ENCODE measurements at regions not wholly inside any gene's neighbourhood (a gene's known extent, or its start where the extent isn't known, plus 50 kb on each side); places are given as distances from the start of the nearest gene placed in this dataset.

DNA sequence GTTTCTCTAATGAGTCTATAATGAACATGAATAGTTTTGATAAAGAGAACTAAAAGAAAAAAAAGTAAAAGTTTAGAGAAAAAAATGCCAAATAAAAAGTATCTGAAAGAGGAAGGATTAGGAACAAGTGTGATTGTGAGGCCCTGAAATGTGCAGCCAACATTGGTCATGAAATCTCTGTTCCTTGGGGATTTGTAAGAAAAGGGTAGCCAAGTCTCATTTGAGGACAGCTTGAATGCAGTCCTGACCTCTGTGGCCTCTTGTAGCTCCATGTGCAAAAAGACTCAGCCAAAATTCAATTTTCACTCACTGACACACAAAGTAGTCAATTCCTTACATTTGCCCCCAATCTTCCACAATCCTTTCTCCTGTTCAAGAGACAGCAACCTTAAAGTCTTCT lies 167.9 kb downstream of the KLF12 start:
- no peak for DNase-seq (ENCODE audit: low read depth)

DNA sequence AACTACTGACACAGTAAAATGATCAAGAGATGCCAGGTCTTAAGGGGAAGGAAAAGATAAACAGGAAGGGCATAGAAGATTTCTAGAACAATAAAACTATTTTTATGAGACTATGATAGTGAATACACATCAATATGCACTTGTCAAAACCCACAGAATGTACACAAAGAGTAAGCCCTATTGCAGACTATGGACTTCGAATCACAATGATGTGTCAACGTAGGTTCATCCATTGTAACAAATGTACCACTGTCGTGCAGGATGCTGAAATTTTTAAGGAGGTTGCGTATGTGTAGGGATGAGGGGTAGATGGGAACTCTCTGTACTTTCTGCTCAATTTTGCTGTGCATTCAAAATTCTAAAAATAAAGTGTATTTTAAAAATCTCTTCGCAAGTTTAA lies 171.9 kb downstream of the KLF12 start:
- DNase-seq (ENCODE audit: low read depth): no peak

DNA sequence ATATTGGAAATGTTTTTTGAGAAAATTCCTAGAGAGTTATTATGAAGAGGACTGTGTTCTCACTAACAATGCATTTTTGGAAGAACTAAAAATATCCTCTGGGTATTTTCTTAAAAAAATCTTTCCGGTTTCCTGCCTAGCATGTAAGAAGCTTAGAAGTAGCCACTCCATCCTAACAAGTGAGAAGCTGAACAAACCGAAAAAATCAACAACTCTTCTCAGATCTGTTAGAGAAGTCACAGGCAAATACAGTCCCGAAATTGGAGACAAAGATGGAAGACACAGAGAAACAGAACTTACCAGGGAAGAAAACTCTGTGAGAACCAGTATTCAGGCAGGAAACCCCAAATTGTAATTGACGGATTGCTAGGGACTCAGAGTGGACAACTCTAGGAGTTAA lies 173.0 kb downstream of the KLF12 start:
- DNase-seq (ENCODE audit: low read depth): no peak

DNA sequence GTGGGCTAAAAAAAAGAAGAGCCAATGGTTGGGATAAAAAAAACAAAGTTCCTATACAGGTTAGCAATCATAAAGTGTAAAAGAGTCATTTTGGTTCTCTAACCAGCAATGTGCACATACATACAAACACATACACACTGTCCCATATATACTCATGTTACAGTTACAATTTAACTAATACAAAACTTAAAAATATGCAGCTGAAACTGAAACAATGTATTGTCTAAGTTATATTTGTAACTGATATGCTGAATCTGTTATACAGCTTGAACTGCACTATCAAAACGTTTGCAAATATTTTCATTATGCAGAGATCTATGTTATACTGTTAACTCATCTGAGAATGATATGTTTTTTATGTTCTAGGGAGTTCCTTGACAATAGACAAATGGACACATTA lies 173.7 kb downstream of the KLF12 start:
- no peak for DNase-seq (ENCODE audit: low read depth)

DNA sequence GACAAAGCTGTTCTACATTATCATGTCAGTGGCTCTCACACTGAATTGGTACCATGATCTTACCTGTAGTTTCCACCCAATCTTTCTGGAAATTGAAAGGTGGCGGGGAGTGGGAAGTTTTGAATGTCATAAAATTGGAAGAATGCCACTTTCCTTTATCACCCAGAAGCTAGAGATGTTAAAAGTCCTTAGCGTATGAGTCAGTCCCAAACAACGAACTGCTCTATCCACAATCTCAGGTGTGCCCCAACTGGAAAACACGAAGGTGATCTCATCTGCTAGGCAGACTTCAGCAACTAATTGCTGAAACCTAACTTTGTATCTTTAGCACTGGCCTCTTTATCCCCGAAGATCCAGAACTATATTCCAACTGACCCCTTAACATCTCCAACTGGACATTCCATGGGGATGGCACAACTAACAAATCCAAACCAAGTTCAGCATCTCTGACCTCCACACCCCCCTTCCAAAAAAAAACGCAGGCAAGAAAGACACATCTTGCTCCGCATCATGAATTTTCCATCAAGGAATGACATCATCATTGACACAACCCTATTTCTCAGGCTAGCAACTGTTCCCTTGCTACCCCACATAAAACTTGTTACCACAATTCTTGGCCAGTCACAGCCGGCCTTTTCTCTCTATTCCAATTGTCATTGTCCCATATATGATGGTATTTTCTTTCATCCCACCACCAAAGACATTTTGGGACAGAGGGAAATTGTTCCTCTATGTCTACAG lies 175.4 kb downstream of the KLF12 start:
- DNase-seq (ENCODE audit: low read depth): no peak

DNA sequence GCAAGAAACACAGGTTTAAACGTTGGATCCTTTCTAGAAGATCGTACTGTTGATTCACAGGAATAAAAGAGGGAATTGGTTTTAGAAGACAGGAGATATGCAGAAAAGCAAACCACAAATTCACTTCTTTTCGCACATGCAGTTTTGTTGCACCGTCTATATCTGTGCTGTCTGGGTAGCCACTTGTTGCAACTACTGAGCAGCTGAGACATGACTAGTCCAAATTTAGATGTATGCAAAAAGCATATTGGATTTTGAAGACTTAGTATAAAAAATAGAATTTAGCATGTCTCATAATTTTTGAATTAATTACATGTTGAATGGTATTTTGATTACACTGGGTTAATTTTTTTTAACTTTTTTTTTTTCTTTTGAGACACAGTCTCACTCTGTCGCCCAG lies 176.3 kb downstream of the KLF12 start:
- DNase-seq (ENCODE audit: low read depth): no peak

DNA sequence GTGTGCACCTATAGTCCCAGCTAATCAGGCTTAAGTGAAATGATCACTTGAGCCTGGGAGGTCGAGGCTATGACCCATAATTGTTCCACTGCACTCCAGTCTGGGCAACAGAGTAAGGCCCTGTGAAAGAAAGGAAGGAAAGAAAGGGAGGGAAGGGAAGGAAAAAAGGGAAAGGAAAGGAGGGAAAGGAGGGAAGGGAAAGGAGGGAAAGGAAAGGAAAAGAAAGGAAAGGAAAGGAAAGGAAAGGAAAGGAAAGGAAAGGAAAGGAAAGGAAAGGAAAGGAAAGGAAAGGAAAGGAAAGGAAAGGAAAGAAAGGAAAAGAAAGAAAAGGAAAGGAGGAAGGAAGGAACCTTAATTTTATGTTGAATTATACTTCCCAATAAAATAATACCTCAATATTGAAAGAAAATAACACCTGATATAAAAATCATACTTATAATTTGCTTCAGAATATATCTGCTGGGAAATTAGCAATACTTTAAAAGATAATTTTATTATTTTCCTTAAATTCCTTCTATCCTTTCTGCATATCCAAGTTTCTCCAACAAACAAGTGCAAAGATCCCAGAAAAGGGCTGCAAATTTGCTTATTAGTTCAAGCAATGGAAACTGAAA lies 177.3 kb downstream of the KLF12 start:
- DNase-seq (ENCODE audit: low read depth): no peak

DNA sequence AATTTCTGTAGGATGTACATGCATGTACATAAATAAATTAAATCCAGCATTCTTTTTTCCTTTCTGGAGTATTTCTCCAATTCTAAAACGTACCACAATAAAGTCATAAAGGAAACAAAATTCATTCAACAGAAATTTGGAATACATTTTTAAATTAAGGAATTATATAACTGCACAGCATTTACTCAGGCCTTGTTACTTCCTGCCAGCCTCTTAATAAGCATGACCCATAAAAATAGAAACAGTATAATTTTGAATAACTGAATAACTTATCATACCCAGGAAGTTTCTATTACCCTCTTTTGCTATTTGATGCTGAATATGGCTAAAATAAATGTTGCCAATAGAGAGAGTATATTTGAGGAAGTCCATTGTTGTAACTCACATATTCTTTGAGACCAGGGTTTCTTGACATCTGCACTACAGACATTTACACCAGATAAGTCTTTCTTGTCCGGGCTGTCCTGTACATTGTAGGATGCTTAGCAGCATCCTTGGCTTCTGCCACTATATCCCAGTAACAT lies 178.2 kb downstream of the KLF12 start:
- DNase-seq (ENCODE audit: low read depth): no peak

DNA sequence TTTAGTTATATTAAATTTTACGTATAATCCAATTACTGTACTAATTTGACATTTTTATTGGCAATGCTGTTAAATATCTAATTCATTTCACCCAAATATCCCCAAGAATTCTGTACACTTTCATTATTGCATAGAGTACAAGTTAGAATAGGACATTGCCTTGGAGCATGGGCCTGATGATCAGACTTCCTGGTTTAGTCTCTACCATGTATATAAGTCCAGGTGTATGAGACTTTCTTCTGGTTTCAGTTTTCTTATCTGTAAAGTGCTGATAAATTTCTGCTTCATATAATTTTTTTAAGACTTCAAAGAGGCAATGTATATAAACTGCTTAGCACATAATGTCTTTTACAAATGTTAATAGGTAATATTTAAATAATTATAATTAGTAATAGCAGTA lies 179.4 kb downstream of the KLF12 start:
- no peak for DNase-seq (ENCODE audit: low read depth)

DNA sequence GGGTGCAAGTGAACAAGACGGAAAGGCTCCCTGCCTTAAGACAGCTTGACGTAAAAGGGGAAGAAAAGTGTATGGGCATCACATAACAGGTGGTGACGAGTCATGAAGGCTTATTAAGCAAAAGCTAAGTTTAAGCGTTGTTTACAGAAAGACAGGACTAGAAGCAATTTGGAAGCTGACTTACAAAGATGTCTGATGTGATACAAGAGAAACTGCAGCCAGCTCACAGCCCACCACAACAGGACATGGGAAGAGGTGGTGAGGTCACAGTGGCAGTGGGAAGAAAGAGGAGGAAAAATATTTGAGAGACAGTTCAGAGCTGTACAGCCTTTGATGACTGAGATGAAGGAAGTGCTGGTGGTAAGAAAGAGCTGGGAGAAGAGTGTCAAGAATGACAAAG lies 181.6 kb downstream of the KLF12 start:
- no peak for DNase-seq (ENCODE audit: low read depth)

DNA sequence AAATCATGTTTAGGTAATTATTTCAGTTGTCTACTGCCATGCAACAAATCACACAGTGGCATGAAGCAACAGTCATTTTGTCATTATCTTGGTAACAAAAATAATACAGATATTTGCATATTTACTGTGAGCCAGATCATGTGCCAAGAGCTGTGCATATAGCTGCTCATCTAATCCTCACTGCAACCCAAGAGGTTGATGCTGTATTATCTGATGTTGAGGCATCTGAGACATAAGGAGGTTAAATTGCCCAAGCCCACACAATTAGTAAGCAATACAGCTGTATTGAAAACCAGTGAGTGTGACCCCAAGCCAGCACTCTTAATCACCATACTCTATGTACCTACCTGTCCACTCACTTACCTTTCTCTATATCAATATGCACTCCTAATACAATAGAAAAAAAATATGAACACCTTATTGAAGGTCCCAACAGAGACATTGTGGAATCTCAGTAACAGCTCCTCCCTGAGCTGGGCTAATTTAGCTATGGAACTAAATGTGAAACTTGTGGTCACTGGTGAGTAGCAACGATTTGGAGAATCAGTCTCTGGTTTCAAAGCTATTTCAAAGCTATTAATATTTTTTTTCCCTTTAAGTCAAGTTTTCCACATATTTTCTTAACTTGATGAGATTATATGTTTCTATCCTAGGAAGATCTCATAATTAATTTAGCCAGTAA lies 185.2 kb downstream of the KLF12 start:
- DNase-seq (ENCODE audit: low read depth): no peak

DNA sequence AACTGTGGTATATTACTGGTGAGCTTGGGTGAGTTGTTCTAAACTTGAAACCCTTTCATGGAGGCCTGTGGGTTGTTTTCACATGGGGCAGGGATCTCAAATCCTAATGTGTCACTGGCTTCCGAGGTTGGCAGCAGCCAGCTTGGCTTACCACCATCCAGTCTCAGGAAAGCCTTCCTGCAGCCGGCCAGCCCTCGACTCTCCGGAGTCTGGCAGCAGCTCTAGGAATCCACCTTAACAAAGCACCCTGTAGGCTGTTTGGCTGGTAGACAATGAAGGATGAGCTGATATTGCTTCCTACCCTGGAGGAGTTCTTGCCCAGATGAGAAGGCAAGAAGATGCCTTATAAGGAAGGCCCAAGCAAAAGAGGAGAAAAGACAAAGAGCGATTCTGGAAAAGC lies 188.3 kb downstream of the KLF12 start:
- no peak for DNase-seq (ENCODE audit: low read depth)

DNA sequence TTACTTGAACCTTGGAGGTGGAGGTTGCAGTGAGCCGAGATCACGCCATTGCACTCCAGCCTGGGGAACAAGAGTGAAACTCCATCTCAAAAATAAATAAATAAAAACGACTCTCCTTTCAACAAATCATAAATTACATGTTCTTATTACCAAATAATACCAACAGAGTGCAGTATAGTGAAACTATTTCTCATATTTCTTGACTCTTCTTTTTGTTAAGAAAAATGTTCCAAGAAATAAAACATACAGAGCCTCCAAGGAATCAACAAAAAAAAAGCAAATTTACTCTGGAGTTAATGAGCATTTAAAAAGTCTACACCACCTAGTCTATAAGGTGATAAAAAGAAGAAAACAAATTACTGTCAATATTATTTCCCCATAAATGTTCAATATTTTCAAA lies 188.8 kb downstream of the KLF12 start:
- no peak for DNase-seq (ENCODE audit: low read depth)

DNA sequence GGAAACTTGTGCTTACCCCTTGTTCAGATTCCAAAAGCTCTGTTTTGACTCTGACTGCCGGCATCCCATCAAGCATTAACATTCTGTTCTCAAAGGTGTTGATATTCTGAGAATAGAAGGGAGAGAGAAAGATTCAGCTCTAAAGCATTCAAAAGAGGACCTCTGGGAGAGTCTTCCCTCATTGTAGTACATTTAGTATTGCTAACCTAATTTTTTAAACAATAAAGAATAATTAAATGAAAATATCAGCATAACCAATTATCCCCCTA lies 190.3 kb downstream of the KLF12 start:
- DNase-seq (ENCODE audit: low read depth): no peak

DNA sequence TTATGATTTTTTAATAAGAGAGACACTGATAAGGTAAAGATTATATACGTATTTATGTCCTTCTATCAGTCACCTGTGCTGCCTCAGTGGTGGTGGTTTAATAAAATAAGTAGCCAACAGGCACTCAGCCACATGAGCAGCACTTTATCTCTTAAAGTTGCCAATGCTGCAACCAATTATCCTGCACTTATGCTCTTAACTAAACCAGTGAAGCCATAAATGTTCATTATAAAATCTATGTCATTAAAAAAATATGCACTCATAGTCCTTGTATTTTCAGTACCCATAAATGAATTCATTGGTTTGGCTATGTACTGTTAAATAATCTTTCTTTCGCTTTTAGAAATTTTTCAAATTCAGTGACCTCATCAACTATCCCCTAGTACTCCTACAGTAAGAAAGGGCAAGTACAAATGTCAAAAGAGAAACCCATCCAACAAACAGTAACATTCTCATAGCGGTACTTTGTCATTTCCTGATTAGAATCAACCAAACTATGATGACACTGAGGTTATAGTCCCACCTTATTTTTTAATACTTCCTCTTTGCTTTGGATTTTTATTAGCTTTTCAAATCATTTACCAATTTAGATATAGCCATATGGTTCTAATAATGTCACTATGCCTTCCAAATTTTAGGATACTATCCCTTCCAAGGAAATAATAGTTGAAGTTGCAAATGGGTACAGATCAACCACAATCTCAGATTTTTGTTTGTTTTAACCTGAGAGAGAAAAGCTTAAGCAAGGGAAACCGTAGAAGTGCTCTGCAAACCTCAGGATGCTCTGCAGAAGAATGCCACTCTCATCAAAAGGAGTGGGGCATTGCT lies 190.9 kb downstream of the KLF12 start:
- no peak for DNase-seq (ENCODE audit: low read depth)

DNA sequence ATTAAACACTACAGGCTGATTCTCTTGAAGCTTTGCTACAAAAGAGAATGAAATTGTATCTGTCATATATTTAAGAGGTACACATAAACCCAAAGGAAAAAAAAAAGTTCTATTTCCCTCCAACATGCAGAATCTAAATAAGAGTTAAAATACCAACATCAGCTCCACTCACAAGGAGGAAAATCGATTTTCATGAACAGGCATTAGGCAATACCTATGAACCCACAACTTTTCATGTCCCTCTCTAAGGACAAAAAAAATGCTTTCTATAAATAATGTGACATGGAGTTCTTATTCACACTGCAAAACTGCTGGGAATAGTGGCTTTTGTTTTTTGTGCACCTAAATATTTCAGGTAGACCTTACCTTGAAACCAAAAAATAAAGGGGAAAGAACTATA lies 192.5 kb downstream of the KLF12 start:
- no peak for DNase-seq (ENCODE audit: low read depth)

DNA sequence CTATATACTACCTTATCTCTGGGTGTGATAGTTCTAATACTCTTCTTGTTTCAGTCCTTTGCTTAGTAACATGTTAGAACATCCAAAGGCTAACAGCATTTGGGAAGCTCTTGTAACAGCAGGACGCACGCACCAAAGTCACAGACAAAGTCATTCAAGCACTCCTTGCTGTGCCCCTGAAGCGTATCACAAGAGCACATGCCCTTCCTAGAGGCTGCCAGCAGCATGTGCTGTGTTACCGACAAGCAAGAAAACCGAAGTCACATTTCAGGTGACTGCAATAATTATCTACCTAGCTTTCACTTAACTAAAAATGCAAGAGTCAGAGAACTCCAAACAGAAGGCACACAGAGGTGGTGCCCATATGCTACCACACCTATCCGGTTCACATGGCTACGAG lies 194.1 kb downstream of the KLF12 start:
- no peak for DNase-seq (ENCODE audit: low read depth)

DNA sequence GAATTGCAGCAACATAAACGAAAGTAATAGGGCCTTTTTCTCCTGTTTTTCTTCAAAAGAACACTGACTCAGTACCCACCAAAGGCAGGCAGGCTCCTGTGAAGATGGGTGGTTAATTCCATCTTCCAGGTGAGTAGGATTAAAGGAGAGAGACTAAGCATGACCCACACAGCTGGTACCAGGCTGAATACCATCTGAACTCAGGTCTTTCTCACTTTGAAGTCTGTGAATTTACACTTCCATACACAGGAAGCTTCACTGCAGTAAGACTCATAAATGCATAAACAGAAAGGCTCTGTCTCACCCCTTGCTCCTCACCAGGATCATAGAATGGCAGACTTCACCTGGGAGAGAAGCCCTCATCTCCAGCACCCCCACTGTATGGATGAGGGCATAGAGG lies 194.6 kb downstream of the KLF12 start:
- DNase-seq (ENCODE audit: low read depth): no peak

DNA sequence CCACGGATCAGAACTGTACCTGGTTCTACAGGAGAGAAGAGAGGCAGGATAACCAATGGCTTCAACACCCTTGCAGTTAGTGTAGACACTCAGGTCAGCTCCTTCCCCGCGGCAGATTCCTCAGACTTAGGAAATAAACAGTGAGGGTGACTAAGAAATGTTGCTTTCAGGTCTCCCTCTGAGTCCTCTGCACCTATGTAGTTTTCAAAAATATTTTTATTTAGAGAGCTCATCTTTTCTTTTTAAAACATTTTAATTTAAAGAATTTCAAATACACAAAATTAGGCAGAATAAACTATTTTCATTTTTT lies 195.2 kb downstream of the KLF12 start:
- DNase-seq (ENCODE audit: low read depth): no peak

DNA sequence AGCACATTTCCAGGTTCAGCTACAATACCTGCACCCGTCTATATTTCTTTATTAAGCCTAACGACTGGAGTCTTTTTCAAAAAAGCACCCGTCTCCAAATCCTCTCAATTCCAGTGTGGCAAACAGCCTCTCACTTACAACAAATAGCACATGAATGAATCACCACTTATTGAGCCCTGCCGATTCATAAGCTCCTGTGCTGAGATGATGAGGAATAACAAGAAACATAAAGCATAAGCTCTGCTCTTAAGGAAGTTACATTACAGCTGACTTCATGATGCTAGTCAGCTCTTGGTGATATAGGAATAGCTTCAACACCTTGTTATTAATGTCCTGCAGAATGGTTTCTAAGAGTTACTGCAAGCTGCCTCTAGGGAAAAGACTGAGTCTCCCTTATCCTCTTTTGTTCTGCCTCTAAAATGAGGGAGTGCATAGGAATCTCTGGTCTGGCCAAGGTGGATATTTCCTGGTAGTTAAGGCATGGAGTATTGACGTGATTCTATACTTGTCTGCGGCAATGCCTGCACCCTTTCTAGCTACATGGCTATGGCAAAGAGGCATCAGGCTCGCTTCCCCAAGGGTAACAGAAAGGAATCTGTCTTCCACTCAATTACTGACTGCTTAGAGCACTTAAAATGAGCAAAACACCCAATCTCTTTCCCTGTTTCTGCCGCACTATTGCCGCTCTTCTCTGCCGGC lies 195.7 kb downstream of the KLF12 start:
- no peak for DNase-seq (ENCODE audit: low read depth)

DNA sequence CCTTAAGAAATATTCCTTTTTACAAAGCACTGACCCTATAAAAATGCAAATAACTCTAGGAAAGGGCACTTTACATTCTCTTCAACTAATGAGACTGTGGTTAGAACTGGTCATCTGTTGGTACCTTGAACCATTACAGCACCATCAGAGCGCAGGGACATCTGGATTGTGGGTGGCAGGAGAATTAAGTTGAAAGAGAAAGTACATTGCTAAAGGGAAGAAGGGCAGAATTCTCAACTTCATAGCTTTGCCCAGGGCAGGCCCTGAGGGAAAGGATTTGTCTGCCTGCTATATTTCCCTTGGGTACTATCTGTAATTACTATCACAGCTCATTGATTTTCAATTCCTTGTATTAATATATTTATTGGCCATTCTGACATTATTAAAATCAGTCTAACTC lies 196.8 kb downstream of the KLF12 start:
- no peak for DNase-seq (ENCODE audit: low read depth)

DNA sequence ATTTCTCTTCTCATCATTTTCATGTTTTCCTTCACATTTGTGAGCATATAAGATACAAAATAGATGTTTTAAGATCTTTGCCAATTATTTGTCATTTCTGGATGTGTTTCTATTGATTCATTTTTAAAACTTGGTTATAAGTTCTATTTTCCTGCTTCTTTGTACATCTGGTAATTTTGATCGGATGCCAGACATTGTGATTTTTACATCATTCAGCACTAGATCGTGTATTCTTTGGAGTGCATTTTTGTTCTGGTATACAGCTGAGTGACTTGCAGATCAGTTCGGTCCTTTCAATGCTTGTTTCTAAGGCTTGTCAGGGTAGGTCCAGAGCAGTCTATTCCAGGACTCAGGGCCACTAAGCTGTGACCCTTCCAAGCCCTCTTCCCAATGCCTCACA lies 198.2 kb downstream of the KLF12 start:
- DNase-seq (ENCODE audit: low read depth): no peak
